Activated CD4-positive, alpha-beta T cell treated with anti-CD3 and anti-CD28 coated beads for 48 hours (primary cell): ENCODE measurements at regions not wholly inside any gene's neighbourhood (a gene's known extent, or its start where the extent isn't known, plus 50 kb on each side); places are given as distances from the start of the nearest gene placed in this dataset.
A peak's percentile ranks its signal among the peaks of the same experiment; 100 is the strongest.

Experiments used
- DNase-seq: peaks from one replicate; pipeline ENCODE4 v3.0.0-alpha.2; 2020

DNA sequence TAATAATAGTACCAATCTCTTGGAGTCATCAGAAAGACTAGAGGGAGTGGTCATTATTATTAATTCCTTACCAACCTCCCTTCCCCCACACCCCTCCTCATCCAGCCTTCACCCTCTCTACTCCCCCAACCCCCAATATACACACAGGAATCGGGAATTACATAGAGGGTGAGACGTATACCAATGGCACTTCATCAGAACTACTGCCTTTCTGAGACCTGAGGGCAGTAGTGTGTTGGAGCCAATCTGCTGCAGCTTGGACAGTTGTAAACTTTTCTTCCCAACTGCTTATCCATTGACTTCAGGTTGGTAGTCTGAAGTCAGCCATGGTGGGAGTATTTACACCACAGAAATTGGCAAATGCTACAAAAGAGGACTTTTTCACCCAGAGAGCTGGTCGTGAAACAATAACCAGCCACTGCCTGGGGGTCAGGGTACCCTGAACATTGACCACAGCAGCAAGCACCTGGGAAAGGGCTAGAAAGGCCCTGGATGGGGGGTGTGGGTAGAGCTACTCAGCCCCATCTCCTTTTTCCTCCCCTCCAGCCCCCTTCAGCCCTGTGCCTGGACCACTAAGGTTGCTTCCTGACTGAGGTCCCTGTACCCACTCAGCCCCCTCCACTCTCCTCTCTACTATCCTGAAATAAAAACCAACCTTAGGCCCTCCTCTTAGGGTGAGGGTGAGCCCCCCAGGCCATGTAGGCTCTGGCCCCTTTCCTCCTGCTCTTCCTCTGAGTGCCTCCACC, 161.5 kb downstream of the MRPL14 start:
- DNase-seq: no peak

DNA sequence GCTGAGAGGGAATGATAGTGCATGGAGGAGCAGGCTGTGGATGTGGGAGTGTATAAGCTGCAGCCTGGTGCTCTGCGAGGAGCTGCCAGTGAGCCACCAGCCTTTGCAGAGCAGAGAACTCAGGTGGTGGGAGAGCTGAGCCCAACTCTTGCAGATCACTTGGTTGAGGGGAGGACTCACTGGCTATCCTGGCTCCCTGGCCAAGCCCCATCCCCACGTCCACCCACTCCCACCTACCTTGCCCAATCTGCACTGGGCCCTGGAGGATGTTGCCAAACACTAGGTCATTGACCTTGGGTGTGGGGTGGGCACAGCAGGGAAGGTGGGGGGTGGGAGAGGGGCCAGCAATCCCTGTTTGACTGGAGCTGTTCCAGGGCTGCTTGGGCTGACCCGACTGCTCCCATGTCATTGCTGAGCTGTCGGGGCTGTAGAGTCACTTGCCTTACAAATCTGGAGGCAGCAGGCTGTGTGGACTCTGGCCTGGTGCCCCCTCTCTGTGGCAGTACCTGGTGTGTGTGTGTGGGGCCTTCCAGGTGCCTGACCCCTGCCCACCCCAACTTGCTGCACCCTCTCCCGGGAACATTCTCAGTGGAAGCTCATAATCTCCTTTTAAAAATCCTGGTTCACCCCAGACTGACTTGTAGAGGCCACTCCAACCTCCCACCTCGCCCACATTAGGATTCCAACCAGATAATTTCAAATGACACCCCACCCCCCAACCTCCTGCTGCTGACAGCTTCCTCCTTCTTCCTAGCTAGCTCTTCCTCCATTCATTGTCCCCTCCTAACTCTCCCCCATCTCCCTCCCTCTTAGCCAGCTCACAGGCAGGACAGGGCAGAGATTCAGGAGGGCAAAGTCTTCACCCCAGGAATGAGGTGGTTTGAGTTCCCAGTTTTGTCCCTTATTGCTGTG, 162.3 kb downstream of the MRPL14 start:
- DNase-seq: no peak

DNA sequence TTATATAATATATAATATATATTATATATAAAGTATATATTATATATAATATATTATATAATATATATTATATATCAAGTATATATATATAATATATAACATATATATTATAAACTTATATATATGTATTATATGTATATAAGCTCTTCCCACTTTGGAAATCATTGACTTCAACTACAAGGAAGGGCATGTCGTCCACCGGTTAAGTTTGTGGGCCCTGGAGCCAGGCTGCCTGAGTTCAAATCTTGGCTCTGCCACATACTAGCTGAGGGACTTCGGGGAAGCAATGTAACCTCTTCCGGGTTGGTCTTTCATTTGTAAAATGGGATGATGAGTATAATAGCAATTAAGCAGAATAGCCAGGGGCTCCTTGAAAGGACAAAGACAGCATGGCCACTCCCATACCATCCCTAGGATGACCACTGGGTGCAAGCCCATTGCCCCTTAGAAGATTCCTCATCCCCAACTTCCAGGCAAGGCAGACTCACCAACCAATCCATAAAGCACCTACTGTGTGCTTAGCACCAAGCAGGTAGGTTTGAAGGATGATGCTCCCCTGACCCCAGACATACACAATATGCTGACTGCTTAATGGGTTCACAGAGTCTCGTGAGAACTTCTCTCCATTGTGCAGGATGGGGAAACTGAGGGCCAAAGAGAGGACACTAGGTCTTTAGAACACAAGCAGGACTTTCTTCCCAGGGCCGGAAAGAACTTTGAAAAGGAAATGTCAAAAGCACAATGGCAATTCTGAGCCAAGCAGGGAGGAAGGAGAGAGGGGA, 163.2 kb downstream of the MRPL14 start:
- no peak for DNase-seq

DNA sequence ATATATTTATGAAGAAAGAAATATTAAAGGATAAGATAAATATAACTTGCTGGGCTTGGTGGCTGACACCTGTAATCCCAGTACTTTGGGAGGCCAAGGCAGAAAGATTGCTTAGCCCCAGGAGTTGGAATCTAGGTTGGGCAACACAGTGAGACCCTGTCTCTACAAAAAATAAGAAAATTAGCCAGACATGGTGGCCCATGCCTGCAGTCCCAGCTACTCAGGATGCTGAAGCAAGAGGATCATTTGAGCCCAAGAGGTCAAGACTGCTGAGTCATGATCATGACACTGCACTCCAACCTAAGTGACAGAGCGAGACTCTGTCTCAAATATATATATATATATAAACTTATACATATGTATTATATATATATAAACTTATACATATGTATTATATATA, 164.0 kb downstream of the MRPL14 start:
- DNase-seq: no peak

DNA sequence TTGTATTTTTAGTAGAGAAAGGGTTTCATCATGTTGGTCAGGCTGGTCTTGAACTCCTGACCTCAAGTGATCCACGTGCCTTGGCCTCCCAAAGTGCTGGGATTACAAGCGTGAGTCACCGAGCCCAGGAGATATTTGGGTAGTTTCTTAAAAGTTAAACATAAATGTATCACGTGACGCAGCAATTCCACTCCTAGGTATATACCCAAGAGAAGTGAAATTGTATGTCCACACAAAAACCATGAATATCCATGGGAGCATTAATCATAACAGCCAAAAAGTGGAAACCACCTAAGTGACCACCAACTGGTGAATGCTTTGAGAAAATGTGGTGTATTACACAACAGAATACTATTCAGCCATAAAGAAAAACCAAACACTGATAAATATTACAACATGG, 164.8 kb downstream of the MRPL14 start:
- DNase-seq: no peak

DNA sequence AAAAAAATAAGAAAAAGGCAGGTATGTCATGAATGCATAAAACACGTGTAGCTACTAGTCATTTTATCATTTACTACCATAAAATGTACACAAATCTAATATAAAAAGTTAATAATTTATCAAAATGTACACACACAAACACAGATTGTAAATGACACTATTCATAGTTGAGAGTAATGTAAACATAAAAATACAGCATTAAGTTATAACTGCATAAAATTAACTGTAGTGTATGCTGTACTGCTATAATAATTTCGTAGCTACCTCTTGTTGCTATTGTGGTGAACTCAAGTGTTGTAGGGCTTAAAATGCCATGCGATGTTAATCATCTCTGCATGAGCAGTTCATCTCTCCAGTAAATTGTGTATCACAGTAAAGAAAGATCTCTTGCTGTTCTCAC, 170.0 kb downstream of the MRPL14 start:
- DNase-seq: no peak

DNA sequence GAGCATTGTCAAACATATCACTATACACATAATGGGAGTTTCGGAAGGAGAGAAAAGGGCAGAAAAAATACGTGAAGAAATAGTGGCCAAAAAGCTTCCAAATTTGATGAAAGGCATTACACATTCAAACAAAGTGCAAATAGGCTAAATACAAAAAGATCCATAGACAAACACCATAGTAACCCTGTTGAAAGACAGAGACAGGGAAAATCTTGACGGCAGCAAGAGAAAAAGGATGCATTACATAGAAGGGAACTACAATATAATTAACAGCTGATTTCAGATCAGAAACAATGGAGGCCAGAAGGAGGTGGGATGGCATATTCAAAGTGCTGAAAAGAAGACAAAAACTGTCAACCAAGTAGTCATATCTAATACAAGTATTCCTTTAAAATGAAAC, 170.8 kb downstream of the MRPL14 start:
- no peak for DNase-seq

DNA sequence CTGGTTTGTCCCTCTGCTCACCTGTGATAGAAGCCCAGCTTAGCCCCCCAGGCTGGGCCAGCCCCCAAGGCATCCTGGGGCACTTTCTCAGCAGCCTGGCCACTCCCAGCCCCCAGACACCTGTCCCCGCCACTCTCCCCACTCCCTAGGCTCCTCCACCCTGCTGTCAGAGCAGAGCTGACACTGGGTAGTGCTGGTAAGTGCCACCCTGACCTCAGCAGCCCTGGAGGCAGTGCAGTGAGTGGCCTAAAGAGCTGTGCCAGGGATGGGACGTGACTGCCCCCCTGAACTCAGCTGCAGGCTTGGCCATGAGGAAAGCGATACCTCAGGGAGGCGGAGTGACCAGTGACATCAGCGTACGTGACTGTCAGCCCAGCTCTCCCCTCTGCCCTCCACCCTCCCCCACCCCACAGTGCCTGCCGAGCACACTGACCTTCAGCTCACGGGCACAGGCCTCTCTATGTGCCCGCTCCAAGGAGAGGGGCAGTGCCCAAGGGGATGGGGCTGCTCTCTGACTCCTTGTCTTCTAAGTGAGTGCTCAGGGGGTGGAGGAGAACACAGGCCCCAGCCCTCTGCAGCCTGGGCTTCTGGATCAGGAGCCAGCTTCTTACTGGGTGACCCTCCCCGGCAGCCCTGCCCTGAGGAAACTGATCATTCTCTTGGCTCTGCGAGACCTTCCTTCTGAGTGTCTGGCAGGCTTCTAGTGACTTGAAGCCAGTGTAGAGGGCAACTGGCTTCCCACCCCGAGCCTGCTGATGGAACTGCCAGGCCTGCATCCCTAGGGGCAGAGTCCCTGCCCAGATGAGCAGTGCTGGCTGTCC, 172.7 kb downstream of the MRPL14 start:
- DNase-seq: no peak

DNA sequence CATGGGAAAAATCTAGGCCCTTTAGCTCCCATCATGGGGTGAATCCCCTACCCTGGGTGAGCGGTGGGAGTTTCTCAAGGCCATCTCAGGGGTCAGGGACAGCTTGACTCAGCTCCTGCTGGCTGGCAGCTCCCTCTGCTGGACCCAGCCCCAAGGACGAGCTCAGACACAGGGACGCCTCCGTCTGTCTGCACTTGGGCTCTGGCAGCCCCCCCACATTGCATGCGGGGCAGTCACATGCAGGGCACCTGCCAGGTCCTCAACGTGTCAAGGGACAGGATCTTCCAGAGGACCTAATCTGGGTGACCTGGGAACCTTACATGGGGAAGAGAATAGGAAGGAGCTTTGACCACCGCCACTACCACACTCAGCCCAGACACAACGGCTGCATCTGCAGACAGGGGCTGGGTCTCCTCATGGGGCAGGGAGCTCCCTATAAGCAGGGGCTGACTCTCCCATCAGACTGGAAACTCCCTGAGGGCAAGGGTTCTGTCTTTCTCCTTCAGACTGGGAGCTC, 173.4 kb downstream of the MRPL14 start:
- no peak for DNase-seq

DNA sequence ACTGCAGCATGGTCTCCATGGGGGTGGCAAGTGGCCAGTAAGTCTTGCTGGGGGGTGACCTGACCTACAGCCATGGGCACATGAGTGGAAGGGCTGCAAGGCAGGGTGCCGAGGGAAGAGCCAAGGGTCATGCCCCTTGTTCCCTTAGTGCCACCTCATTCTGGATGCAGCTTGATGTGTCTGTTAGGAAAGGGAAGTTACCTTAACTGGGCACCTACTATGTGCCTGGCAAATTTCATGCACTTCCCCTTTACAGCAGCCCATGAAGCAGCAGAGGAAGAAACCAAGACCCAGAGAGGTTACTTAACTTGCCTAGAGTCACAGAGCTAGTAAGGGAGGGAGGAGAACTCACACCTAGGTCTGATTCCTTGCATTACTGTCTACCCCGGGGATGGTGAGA, 174.0 kb downstream of the MRPL14 start:
- no peak for DNase-seq

DNA sequence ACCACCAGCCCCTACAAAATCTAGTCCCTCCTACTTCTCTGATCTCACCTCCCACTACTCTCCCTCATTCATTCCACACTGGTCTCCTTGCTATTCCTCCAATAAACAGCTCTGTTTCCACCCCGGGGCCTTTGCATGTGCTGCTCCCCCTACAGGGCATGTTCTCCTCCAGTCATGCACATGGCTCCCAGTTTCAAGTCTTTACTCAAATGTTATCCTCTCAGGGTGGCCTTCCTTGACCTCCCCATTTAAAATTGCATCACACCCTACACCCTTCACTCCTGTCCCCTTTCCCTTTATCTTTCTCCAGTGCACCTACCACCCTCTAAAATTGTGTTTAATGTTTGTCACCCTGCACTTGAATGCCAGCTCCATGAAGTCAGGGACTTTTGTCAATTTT, 174.5 kb downstream of the MRPL14 start:
- peak; percentile 41 for DNase-seq

DNA sequence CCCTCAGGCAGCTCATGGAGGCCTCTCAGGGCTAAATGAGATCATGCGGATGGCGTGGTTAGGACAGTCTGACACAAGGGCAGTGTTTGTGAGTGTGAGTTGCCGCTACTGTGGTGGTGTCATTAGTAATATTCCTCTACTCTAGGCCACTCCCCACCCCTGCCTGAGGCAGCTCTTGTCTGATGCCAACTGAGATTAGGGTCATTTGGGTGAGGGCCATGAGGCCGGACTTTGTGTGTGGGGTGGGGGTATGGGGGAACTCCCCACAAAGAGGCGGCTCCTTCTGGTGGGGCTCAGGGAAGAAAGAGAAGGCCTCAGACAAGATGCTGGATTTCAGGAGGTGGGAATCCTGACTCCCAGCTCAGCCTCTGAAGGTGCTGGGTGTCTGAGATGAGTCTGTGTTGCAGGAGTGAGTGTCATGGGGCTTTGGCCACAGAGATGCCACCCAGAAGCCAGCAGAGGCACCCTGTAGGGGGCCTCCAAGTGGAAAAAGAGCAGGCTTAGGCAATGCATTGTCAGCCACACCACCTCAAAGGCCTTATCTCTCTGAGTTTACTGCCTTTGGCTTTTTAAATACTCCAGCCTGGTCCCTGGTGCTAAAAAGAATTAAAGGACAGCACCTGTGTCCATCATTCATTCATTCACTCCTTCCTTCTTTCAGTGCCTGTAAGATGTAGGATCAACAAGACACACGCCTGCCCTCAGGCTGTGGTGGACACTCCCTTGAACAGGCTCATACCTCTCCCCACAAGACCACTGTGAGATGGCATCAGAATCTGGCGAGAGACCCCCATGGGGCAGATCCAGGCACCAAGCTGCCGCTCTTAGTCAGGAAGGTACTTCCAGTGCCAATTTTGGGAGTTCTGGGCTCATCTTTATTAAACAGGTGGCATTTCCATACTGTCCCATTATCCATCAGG, 175.2 kb downstream of the MRPL14 start:
- DNase-seq: no peak

DNA sequence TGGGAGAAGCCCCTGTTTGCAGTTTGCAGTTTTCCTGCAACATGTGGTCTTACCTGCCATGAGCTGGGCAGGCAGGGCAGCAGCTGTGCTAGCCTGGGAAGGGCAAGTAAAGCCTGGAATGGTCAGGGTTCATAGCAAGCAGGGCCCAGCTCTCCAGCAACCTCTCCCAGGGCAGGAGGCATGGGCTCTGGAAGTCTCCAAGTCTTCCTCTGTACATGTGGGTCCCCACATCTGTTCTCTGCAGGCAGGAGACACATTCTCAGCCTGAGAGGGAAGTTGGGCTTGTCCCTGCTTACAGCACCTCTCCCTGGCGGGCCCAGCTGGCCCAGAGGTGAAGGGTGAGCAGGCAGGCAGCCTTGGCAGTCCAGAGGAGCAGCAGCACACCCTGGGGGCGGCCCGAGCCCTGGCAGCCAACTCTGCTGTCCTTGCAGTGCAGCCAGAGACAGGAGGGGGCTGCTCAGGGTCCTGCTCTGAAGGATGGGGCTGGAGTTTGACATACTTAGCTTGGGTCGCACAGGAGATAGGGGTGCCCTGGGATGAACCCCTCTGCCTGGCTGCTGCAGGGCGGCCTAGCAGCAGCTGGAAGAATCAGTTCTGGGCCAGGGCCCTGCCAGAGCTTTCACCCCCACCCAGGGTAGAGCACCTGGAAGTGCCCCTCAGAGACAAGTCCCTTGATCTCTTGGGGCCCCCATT, 176.0 kb downstream of the MRPL14 start:
- DNase-seq: peak; percentile 24

DNA sequence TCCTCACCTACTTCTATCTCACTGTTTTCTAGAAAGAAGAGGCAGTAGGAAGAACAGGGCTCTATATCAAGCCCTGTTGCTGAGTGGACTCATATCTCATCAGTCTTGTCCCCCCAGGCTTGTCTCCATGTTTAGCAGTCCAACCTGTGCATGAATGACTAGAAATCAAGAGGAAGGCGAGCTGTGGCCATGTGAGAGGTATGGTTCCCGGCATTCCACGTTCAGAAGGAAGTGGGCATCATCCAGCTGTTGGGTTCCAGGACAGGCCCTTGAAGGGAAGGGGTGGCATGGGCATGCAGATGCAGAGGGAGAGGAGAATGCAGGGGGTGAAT, 176.6 kb downstream of the MRPL14 start:
- DNase-seq: no peak

DNA sequence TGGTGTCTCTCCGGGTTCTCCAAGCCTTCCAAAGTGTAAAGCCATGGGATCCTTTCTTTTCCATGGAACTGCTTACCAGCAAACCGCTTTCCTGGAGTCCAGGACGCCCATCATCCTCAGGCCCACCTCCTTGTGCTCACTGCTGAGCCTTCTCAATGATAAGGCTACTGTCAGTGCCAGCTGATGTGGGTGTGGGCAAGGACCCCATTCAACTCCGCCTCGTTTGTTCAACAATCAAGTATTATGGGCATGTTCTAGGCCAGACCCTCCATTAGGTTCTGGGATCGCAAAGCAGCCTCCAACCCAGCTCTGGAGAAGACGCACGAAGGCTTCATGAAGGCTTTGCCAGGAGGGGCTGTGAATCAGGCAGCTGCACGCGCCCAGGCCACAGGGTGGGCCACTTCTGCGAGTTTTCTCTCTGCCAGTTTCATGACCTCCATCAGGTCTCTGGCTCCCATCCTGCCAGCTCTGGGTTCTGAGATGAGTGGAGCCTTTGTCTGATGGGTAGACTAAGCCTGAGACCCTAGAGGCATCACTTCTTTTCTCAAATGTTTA, 177.1 kb downstream of the MRPL14 start:
- DNase-seq: no peak

DNA sequence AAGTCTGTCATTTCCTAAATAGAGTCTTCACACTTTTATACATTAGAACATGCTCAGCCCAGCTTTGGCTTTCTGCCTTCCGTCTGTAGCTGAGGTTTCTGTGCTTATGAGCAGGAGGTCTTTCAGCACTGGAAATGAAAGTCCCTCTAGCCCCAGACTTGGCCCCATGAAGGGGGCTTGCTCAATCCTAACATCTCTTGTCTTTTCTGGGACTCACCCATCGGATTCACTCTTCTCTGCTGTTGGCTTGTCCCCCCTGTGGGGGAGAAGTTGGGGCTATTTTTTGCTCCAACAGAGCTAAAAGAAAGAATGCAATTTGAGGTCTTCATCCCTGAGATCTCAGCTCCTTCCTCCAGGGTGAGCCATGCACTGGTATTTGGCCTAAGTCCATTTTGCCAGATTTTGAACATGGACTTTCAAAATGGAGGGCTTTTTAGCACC, 177.7 kb downstream of the MRPL14 start:
- DNase-seq: no peak

DNA sequence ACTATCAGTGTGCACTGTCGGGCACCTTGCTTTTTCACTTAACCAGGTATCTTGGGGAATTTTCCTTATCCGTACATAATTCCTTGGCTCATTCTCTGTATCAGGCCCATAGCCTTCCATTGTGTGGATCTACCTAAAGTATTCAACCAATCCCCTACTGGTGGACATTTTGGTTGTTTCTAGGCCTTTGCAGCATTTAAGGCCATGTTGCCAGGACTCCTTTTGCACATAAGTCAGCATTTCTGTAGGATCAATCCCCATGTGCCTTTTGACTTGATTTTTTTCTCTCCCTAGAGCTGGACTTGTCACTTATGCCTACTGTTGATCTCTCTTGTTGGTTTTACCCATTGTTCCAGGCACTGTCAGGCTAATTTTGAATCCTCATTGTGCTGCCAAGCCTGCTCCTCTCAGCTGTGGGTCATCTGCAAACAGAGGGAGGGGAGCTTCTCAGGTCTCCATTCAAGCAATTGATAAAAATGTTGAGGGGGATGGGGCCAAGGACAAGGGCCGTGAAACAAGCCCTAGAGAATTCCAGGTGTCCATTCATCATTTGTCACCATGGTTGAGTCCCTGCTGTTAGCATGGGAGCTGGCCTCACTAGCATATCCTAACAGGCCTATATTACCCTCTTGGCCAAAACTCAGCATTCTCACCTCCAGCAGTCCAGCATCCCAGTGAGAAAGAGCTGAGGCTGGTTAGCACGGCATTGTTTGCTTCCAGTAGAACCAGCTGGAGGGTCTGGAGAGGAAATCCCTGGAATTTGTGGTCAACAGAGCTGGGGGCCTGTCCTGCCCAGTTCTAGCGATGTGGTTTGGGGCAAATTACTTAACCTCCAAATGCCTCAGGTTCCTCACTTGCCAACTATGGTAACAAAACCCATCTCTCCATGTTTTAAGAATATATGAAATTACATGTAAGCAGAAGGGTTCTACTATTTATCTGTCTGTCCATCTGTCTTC, 178.4 kb downstream of the MRPL14 start:
- DNase-seq: no peak

DNA sequence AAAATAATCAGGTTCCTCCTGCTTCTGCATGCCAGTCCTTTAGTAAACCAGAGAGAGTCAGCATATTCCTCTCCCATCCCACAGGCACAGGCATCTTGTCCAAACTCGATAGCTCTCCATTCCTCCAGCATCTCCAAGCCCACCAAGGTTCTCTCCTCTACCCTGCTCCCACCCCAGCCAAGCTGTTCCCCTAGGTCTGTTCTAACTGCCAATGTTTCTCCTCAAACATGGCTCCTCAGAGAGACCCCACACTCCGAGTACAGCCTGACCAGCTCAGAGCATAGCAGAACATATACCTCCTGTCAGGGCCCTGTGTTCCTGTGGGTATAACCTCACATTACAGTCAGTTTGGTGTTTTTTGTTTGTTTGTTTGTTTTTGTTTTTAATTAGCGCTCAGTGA, 177.8 kb downstream of the VEGFA start:
- no peak for DNase-seq
